GM13977 (cell line): ENCODE measurements at regions not wholly inside any gene's neighbourhood (a gene's known extent, or its start where the extent isn't known, plus 50 kb on each side); places are given as distances from the start of the nearest gene placed in this dataset.

Source experiments
- DNase-seq: peaks from one replicate; pipeline ENCODE4 v3.0.0; 2012; ENCODE audit warnings: low spot score
- CTCF ChIP-seq: IDR thresholded peaks from 2 replicates; pipeline ENCODE4 v1.5.1; 2012; ENCODE audit warnings: mild to moderate bottlenecking, control low read depth; ENCODE audit not compliant: insufficient read depth; ENCODE audit errors: extremely low read depth, missing control alignments
- in situ Hi-C: fragments of 300-500 bp; cut with MboI; formaldehyde crosslinking; loops from one replicate; pipeline ENCODE4 v1.12.0; 2022; ENCODE audit warnings: low sequenced_read_pairs, low pct_unique_long_range_greater_than_20kb, mixed read lengths, inconsistent platforms; ENCODE audit not compliant: unreplicated experiment

- in situ Hi-C loops: no loop called here
- no peak for TF ChIP-seq CTCF
- DNase-seq: no peak
Measured at GRCh38 chr2:66235428-66235827, 199.5 kb upstream of the MEIS1 start.

GRCh38 chr2:66233981-66234380, 200.9 kb upstream of the MEIS1 start:
- no peak for DNase-seq
- TF ChIP-seq CTCF: no peak
- in situ Hi-C loops: no loop called here

GRCh38 chr2:66228128-66228547, 206.8 kb upstream of the MEIS1 start:
- no peak for TF ChIP-seq CTCF
- in situ Hi-C loops: no loop called here

GRCh38 chr2:66217039-66217585, 217.8 kb upstream of the MEIS1 start:
- in situ Hi-C loops: no loop called here
- DNase-seq: no peak
- TF ChIP-seq CTCF: no peak

More at GRCh38 chr2:66228128-66228547, 206.8 kb upstream of the MEIS1 start:
- DNase-seq: no peak

- no peak for DNase-seq
- in situ Hi-C loops: no loop called here
Measured at GRCh38 chr2:66212749-66213148, 222.2 kb upstream of the MEIS1 start.

GRCh38 chr2:66202586-66202985, 232.3 kb upstream of the MEIS1 start:
- no peak for DNase-seq
- TF ChIP-seq CTCF: no peak
- in situ Hi-C loops: no loop called here

More at GRCh38 chr2:66212749-66213148, 222.2 kb upstream of the MEIS1 start:
- no peak for TF ChIP-seq CTCF

GRCh38 chr2:66201242-66201641, 233.7 kb upstream of the MEIS1 start:
- DNase-seq: no peak
- in situ Hi-C loops: no loop called here
- TF ChIP-seq CTCF: no peak
